NCI-H460 (cell line): ENCODE measurements at regions not wholly inside any gene's neighbourhood (a gene's known extent, or its start where the extent isn't known, plus 50 kb on each side); places are given as distances from the start of the nearest gene placed in this dataset.
"Not testable (repeated sequence)": the region's sequence is repeated elsewhere in the genome, so short reads cannot be mapped to it uniquely, and the experiment has no call there.

ENCODE experiments used
- DNase-seq: peaks from one replicate; pipeline ENCODE4 v3.0.0-alpha.2; 2016; ENCODE audit warnings: low read depth; ENCODE audit errors: extremely low read depth

DNA sequence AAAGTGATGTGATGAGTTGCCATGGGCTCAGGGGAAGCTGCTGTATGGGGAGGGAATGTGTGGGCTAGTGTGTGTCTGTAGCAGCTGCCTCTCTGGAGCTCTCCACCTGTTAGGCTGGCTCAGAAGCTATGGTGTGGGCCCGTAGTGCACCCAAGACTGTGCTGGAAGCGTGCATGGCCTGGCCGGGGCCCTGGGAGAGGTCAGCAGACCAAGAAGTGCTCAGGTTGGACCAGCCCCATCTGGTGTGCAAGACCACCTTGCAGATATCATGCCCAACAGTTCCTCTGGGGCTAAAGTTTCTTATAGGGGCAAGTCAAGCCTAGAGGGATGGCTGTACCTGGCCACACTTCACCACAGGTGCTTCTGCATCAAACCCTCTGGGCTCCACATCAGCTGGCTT lies 274.4 kb upstream of the CCDC179 start:
- no peak for DNase-seq

- DNase-seq = no peak
These were observed 278.5 kb upstream of the CCDC179 start for GRCh38 chr11:23138761-23139160.

- DNase-seq = no peak
These were observed 282.7 kb upstream of the CCDC179 start for GRCh38 chr11:23143022-23143421.

GRCh38 chr11:23151819-23152218 lies 291.5 kb upstream of the CCDC179 start:
- no peak for DNase-seq

- no peak for DNase-seq
These were observed 295.2 kb upstream of the CCDC179 start for GRCh38 chr11:23155503-23155902.

DNA sequence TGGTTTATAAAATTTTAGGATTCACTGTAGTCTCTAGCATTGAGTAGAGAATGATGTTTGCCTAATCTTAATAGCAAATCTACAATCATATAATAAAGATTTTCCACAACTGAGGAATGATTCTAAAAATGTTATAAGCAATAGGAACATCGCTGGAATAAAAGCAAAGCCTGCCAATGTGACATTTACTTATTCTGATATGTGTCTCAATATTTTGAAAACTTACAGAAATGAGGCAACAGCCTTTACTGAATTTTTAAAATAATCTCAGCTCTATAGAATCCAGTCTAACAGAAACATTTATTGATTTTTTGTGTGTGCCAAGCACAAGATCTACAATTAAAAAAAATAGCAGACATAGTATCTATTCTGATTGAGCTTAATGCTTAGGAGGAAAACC lies 303.7 kb upstream of the CCDC179 start:
- no peak for DNase-seq

- no peak for DNase-seq
These were observed 306.1 kb upstream of the CCDC179 start for GRCh38 chr11:23166376-23166775.

- DNase-seq = no peak
These were observed 319.3 kb upstream of the CCDC179 start for GRCh38 chr11:23179609-23180008.

DNA sequence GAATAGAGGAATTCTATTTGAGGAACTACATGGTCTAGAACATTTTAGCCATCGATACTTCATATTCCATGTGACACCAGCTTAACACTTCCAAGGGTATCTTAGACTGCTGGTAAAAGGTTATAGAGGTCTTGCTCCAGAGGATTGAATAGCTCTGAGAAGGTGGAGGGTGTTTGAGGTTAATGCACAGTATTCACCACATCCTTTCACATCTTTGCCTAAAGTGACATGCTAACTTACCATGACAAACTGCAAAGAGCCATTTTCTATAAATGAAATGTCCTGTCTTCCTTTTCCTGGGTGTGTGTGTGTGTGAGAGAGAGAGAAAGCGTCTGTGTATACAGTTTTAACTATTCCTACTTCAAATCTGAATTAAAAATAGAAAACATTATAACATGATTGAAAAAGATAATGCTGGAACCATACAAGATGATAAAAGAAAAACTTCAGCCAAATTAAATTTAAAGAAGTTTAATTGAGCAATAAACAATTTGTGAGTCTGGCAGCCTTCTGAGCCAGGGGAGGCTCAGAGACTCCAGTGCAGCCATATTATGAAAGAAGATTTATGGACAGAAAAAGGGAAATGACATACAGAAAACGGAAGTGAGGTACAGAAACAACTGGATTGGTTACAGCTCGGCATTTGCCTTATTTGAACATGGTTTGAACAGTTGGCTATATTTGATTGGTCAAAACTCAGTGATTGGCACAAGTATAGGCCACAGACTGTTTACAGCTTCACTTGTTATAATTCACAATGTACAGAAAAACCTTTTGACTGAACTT lies 320.9 kb upstream of the CCDC179 start:
- DNase-seq = no peak

DNA sequence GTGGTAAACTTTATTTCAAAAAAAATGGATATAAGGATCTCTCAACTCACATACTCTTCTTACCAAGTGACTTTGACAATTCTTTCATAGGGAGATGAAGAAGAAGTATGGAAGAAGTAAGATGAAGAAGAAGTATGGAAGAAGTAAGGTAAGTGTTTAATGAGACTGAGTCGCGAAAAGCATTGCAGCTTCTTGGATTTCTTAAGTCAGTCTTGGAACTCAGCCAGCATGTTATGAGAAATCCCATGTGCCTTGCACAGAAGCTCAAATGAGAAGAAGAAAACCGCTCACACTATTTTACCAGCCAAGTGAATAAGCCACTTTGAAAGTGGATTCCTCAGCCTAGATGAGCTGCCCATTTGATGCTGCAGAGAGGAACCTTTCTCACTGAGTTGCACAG lies 332.0 kb upstream of the CCDC179 start:
- DNase-seq = no peak

GRCh38 chr11:23201936-23202522 lies 341.8 kb upstream of the CCDC179 start:
- no peak for DNase-seq

GRCh38 chr11:23202611-23203010 lies 342.3 kb upstream of the CCDC179 start:
- DNase-seq = no peak

DNA sequence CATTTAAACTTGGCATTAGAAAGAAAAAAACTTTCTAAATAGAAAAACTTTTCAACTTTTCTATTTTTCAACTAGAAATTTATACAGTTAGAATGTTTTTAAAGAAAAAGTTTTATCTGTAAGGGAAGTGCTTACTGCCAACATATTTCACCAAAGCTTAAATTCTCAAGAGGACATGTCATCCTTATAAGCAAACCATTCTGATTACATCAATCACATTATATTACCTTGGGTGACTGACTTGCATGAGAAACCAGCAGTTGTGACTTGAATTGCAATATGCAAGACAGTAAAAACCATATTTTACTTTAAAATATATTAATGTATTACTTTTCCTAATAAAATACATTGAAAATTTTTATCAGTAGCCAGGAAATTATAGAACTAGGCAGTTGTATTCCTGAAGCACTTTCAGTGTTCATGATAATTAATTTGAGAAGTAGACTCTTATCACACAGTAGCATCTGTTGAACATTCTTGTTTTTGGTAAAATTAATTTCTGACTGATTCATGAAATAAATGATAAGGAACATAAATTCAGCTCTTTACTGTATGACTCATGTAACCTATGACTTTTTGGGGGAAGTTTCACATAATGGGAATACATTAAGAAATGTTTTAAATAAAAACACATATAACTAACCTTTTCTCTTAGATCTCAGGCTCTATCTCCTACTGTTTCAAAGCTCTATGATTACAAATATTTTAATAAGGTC lies 345.0 kb upstream of the CCDC179 start:
- DNase-seq = no peak

- DNase-seq = no peak
These were observed 346.6 kb upstream of the CCDC179 start for GRCh38 chr11:23206741-23207336.

DNA sequence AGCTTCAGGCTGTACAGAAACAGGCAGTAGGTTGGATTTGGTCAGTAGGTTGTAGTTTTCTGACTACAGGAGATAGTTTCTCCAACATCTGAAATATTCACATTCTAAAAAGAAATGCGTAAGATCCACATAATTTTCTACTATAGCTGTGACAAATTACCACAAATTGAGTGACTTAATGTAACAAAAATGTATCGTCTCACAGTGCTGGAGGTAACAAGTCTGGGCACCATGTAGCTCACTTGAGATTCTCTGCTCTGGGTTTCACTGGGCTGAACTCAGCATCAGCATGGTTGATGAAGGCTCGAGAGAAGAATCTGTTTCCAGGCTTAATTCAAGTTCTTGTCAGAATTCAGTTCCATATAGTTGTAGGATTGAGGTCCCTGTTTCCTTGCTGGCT lies 350.9 kb upstream of the CCDC179 start:
- DNase-seq = no peak

DNA sequence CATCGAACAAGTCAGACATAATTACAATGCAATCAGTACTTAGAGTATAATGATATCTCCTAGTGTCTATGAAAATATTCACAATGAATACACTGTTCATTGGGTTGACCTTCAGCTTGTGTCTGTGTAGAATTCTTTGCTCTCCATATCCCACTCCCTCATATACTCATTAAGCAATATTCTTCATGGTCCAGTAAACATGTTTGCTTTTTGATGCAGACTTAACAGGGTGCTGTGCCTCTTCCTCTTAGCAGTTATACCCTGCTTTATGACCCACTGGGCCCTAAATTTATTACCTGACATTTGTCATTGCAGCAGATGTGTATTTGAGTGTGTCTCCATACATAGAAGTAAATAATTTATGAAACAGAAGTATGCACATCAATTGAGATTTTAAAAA lies 352.5 kb upstream of the CCDC179 start:
- DNase-seq = no peak

DNA sequence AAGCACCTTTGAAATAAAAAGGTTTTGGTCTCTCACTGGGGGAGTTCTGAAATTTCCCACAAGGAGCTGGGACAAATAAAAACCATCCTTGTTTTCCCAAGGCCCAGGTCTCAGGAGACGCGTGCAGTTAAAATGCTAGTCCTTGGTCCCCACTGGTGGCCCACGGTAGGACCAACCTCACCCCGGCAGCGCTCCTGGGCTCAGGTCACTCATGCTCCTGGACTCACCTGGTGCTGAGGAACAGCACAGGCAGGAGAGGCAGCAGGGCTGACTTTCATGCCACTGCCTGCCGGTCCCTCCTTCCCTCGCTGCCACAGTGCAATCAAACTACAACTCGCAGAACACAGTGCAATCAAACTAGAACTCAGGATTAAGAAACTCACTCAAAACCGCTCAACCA lies 356.8 kb upstream of the CCDC179 start:
- DNase-seq = no peak

DNA sequence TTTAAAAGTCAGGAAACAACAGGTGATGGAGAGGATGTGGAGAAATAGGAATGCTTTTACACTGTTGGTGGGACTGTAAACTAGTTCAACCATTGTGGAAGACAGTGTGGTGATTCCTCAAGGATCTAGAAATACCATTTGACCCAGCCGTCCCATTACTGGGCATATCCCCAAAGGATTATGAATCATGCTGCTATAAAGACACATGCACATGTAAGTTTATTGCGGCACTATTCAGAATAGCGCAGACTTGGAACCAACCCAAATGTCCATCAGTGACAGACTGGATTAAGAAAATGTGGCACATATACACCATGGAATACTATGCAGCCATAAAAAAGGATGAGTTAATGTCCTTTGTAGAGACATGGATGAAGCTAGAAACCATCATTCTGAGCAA lies 359.8 kb upstream of the CCDC179 start:
- DNase-seq = not testable (repeated sequence)

DNA sequence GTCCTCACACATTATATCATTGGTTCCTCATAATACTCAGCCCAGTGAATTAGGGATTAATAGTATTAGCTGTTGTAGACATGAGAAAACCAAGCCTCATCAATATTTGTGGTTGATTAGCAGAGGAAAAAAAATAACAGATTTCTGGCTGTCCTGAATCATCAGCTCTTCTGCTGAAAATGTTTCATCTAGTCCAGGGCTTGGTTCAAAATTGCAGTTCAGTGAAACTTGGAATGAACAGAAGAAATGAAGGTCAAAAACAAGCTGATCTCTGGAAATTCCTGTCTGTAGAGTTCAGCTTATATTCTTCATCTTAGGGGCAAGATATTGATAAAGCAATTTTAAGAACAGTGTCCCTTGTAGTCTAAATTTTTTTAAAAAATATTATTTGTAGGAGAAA lies 361.1 kb upstream of the CCDC179 start:
- no peak for DNase-seq

DNA sequence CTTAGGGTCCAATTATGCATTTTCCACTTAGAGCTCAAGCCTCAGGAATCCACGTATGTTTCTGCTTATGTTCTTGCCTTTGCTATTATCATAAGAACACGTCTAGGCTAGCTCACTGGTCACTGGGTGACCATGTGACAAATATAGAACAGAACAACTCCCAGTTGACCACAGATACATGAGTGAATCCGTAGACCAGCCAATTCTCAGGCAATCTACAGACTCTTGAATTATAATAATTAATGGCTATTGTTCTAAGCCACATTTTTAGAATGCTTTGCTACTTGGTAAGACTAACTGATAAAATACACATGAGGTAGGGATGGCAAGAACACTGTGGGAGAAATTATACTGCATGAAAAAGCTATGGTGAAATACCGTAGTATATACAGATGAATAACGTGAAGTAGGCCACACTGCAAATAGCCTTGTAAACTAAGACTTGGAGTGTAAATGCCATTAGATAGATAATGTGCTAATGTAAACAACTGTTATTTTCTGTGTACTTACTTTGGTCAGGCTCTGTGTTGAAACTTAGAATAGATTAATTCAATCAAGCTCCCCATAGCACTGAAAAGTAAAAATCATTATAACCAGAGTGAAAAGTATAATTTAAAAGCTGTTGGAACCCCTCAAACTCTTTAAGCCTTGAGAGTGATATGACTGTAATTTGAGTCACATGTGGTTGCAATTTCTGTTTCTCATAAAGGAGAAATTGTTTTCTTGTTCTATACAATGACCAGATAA lies 366.2 kb upstream of the CCDC179 start:
- DNase-seq = no peak

DNA sequence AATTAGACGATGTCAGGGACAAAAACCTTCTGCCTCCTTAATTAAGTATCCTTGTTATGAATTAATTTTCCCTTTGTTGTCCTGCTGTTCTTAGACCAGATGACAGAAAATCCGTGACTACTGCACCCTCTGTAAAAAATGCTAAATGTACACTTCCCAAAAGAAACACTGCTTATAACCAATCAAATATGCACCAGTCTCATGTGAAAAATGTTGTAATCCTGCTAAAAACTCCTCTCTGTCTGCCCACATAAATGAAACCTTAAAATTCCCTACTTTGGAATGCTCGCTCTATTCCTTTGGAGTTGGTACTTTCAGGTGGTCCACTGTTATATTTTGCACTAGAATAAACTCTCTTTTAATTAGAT lies 366.8 kb upstream of the CCDC179 start:
- DNase-seq = no peak
